ENCODE measurements at regions not wholly inside any gene's neighbourhood (a gene's known extent, or its start where the extent isn't known, plus 50 kb on each side); places are given as distances from the start of the nearest gene placed in this dataset.

GRCh38 chr4:153151535-153152455, 52.4 kb upstream of the TRIM2 start:
- TF ChIP-seq CTCF (conservative IDR thresholded peaks at IDR 0.05) (no peak), EZH2 (IDR thresholded peaks at IDR 0.05; ENCODE audit: low read depth) (no peak)

All from PC-9 (cell line).